ENCODE measurements at regions not wholly inside any gene's neighbourhood (a gene's known extent, or its start where the extent isn't known, plus 50 kb on each side); places are given as distances from the start of the nearest gene placed in this dataset.
"Not testable (repeated sequence)": the region's sequence is repeated elsewhere in the genome, so short reads cannot be mapped to it uniquely, and the experiment has no call there.

DNA sequence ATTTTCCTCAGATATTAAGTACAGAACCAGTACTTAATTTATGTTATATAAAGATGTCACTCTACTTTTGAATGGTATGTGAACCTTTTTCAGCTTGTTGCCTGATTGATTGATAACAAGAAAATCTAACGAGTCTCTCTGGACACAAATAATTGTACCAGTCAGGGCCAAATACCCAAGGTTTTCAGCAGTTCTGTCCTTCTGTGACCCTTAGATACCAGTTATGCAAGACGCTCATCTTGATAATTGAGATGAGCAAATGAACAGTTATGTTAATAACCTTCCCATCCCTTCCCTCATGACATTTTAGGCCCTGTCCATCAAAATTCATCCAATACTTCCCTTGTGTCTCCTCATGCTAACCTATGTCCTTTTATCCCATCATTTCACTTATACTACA, 185.9 kb upstream of the G2E3 start:
- no peak for DNase-seq (ENCODE audit: low read depth)

DNA sequence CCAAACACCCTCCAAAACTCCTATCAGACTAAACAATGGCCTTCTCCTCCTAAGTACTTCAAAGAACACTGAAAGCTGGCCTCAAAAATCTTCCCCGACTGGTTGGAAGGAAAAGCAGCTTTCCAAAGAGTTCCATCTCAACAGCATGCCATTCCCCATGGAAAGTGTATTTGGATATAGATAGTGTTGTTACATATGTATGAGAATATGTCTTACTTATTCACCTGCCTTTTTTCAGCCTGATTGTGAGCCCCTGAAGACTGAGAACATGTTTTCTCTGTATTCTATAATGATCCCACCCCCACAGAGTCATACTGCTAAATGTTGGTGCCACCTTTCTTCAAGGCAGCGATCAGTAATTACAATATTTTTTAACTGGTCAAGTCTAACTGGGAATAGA, 185.4 kb upstream of the G2E3 start:
- no peak for DNase-seq (ENCODE audit: low read depth)

DNA sequence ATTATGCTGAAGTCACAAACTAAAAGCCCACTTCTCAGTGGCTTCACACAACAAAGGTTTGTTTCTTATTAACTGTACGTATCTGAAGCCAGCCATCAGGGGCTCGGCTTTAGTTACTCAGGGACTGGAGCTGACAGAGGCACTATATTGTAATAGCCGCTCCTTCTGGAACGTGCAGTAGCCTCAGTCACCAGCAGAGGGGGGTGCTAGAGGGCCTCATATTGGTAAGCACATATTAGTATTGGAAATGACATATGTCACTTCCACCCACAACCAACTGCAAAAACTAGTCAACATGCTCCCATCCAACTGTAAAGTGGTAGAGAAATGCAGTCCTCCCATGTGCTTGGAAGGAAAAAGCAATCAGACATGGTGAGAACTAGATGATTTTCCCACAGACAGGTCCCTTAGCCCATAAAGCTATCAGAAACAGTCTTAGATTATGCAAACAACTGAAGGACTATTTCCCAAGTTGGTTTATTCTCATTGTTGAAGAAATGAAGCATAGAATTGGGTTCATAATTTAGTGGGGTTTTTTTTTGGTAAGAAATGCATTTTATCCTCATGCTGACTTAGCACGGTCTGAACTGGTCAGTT, 183.6 kb upstream of the G2E3 start:
- DNase-seq (ENCODE audit: low read depth) = peak; percentile 65

DNA sequence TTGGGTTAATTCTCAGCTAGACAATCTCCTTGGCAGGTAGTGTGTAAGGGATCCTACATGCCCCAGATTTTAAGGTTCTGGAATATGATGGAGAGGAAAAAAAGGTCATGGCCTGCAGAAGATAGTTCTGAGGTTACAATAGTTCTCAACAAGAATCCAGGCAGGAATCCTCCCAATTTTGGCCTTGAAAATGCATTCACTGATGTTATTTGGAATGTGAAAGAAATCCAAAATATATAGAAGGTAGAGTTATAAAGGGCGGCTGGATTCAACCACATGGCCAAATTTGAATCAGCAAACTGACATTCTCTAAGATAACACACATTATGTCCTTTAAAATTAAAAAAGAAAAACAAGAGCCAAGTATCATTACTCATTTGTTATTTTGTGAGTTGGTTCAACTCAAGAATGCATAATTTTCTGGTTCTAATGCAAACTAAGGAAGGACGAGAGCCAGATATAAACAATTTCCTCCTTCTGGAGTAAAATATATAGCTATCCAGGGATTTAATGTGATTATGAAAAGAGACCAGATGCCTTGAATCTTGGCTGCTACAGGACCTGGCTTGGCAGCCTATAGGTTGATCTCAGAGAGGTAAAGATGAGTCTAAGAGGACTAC, 177.0 kb upstream of the G2E3 start:
- no peak for DNase-seq (ENCODE audit: low read depth)

DNA sequence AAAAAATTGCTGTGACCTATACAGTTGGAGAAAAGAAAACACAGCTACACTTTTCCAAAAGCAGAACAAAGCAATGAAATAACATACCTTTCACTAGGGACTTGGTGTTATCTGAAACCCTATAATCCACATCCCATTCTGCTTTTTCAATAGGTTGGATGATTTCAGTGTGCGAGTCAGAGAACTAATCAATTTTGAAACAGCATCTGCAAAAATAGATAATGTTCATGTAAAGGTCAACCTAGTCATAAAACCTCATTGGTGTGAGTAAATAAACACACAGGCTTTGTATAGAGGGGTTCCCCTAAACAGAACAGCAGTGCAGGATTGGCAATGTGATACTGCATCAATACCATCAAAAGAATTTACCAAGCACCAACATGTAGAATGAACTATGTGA, 173.0 kb upstream of the G2E3 start:
- DNase-seq (ENCODE audit: low read depth) = no peak

DNA sequence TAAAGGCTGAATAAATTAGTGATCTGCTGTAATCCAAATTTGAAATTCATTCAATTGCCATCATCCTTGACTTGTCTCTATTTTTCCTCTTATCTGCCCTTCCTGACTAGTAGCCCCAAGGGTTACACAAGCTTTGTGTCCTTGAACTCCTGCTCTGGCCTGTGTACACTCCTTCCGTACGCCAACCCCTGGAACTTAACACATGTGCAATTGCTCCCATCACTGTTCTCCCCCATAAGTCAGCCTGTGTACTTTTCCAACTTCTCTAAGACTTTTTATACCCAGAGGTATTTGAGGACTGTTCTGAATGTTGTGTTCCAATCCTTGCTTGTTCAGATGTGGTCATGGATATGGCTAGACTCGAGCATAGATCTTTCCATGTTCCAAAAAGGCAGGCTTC, 171.1 kb upstream of the G2E3 start:
- DNase-seq (ENCODE audit: low read depth) = no peak

DNA sequence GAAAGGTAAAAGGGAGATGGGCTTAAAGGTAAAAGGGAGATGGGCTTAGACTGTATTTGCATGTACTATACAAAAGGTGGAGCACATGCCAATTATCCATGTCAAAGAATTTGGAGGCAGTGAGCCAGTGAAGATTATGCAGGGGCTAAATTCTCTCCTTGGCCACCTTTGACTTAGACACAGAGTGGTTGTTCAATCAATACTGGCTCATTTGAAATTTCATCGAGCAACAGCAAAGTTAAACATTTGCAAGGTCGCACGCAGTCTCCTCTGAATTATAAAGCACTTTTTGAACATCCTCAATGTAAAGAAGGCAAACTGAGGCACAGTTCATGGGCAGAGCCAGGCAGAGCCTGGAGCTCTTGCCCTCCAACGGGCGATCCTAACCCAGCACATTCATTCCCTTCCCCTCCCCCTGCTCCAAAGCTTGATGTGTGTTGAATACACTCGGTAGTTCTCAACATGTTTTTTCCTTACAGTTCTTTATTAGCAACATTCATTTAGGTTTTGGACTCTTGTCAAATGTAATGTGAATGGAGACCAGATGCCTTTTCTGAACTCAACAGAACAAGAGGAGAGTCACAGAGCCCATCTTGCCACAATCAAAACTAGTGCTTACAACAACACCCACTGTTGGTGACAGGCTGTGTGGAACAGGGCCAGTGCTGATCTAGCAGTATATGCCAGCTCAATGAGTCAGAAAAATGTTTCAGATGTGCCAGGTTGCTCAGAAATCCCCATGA, 169.7 kb upstream of the G2E3 start:
- peak; percentile 4 for DNase-seq (ENCODE audit: low read depth)

DNA sequence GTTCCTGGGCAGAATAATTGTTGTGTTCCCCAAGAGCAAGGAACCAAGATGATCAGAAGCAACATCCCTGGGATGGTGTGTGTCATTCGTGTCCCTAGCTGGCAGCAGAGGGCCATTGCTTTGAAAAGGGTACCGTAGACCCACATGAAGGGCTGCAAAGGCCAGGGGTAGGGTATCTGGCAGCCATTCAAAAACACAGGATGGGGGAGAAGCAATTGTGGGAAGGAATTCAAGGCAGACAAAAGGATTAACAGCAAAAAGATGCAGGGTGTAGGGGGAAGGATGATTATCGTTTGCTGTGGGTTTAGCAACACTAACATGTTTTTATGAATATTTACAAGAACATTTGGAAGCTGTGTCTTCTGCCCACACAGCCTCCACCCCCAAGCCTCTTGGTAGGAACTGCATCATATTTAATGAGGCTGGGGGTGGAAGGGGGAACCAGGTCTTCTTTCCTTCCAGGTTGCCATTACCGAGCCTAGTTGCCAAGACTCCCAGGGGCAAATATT, 169.0 kb upstream of the G2E3 start:
- DNase-seq (ENCODE audit: low read depth) = no peak

DNA sequence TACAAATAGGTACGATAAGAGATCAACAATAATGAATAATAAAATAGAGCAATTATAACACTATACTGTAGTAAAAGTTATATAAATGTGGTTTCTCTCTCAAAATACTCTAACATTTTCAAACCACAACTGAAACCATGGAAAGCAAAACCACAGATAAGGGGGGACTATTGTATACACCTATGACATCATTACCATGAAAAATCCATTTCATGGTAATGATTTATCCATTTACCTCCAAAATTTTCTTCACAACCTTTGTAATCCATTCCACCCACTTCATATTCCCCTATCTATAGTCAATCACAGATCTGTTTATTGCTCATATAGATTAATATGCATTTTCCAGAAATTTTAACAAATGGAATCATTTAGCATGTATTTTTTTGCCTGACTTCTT, 163.9 kb upstream of the G2E3 start:
- DNase-seq (ENCODE audit: low read depth) = no peak

DNA sequence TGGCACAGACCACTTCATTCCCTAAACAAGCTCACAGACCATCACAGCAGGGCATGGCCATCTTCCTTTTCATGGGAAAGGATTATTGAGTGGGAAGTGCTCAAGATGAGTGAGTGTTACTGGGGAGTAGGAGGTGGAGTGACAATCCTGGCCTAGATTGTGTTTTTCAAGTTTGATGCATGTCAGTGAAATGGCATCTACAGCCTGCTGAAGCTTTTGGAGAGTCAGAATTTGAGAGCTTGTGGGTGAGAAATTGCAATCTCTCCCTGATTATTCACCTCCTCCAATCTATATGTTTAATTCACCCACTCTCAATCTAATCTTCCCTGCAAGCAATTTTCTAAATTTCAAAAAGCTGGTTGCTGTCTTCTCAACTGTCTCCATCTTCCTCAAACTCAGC, 156.1 kb upstream of the G2E3 start:
- DNase-seq (ENCODE audit: low read depth) = no peak

DNA sequence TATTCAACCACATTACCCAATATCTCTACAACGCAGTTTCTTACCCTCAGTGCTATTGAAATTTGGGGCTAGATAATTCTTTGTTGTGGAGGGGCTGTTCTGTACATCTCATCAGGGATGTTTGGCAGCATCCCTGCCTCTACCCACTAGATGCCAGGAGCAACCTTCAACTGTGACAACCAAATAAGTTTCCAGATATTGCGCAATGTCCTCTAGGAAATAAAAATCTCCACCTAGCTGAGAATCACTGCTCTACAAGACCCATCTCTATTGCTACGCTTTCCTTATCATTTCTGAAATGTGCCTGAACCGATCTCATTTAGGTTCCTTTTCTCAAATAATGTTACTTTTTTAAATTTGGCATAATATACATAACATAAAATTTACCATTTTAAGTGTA, 155.2 kb upstream of the G2E3 start:
- DNase-seq (ENCODE audit: low read depth) = no peak

DNA sequence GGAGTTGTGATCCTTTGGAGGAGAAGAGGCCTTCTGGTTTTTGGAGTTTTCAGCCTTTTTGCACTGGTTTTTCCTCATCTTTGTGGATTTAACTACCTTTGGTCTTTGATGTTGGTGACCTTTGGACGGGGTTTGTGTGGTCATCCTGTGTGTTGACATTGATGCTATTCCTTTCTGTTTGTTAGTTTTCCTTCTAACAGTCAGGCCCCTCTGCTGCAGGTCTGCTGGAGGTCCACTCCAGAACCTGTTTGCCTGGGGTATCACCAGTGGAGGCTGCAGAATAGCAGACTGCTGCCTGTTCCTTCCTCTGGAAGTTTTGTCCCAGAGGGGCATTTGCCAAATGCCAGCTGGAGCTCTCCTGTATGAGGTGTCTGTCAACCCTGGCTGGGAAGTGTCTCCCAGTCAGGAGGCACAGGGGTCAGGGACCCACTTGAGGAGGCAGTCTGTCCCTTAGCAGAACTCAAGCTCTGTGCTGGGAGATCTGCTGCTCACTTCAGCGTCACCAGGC, 149.4 kb upstream of the G2E3 start:
- DNase-seq (ENCODE audit: low read depth) = not testable (repeated sequence)

DNA sequence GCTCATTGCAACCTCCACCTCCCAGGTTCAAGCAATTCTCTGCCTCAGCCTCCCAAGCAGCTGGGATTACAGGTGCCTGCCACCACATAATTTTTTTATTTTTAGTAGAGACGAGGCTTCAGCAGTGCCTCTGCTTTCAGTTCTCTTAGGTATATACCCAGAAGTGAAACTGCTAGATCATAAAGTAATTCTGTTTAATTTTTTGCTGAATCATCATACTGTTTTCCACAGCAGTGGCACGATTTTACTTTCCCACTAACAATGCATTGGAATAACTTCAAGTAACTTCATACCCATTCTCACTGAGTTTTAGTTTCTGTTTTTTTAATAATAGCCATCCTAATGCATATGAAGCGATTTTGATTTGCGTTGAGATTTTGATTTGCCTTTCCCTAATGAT, 148.0 kb upstream of the G2E3 start:
- DNase-seq (ENCODE audit: low read depth) = no peak

DNA sequence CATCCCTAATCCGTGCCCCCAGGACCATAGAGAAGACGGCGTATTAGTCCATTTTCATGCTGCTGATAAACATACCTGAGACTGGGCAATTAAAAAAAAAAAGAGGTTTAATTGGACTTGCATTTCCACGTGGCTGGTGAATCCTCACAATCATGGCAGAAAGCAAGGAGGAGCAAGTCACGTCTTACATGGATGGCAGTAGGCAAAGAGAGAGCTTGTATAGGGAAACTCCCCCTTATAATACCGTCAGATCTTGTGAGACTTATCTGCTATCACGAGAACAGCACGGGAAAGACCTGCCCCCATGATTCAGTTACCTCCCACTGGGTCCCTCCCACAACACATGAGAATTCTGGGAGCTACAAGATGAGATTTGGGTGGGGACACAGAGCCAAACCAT, 145.8 kb upstream of the G2E3 start:
- not testable (repeated sequence) for DNase-seq (ENCODE audit: low read depth)

DNA sequence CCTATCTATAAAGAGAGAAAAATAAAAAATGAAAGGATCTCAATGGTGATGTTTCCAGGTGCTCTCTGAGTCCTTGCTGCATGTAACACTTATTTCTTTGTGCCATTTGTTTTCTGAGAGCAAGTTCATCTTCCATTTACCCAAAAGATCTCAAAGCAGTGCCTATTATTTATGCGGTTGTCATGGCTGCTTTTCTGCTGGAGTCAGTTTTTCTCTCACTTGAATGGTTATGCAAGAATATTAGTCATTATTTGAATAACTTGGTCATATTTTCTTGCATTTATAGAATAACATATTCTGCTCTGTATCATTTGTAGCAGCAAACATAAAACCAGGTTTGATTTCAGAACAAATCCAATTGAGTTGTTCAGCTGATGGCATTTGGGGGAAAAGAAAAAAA, 141.8 kb upstream of the G2E3 start:
- DNase-seq (ENCODE audit: low read depth) = no peak

DNA sequence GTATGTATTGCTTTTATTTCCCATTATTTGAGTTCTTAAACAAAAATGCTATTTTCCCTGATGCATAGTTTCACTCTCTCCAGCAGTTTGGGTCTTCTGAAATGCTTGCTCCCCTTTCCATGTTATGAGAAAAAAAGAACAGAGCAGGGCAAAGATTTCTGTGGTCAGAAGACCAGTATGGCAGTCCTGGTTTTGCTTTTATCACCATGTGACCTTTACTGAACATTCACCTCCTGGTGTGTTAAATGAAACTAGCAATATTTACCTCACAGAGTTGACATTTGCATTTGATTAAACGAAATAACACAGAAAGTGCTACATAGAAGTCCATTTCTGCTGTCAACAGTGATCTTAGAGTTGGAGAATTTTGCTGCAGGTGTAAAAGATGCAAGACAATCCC, 141.0 kb upstream of the G2E3 start:
- DNase-seq (ENCODE audit: low read depth) = no peak

DNA sequence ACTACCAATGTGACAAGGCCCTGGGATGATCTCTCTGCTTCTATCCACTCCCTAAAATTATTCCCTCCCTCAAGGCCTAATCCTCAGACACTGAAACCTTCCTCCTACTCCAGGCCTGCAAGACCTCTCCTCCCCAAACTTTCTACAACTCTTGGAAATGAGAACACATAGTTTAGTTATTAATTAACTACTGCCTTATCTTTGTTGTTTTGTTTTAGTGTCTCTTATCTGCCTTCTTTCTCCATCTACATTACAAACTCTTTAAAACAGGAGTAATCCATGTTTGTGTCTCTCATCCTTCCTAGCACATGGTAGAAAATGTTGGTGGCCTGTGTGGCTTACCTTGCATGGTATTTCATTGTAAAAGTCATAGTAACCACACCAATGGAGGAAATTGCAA, 139.9 kb upstream of the G2E3 start:
- DNase-seq (ENCODE audit: low read depth) = no peak

DNA sequence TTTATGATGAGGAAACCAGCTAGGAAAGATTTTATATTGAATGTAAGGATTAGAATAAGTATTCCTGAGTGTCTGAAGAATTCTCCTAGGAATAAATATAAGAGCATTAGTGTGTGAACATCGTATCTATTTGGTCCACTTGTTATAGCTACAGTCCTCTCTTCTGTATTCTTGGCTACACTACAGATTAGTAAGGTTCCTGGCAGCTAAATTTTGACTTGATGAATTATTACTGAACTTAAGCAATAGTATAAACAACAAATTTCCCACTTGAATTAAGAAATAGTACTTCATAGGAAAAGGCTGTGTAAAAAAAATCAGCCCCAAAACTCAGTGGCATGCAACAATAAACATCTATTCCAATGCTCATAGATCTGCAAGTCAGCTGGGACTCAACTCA, 138.4 kb upstream of the G2E3 start:
- DNase-seq (ENCODE audit: low read depth) = no peak

DNA sequence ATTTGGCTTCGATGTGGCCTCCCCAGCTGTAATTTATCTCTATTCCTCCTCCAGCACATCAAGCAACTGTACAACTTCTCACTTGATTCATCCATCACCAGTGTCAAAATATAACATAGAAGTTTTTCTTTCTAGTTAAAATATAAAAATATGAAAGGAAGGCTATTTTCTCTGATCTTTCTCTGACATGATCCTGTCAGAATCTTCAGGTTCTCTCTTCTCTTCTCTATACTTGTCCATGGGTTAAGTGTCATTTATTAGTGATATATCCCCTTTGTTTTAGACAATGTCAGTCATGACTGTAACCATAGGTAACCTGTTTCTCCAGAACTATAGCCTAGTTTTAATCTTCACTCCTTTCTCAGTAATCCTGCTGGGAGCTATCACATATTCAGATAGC, 132.5 kb upstream of the G2E3 start:
- DNase-seq (ENCODE audit: low read depth) = no peak

DNA sequence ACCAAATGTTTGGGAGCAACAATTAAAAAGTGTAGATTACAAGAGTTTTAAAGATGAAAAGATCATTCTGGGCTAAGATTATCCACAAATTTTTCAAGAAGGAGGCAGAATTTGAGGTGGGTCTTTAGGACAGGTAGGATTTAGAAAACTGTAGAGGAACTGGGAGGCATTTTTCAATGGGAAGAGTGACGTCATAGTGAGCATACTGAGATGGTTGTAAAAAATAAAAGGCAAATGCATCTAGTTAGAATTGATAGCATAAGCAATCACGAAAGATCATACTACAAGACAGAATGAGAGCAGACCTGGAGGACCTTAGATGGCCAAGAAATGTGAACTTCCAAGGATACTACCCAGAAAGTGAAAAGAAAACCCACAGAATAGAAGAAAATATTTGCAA, 131.6 kb upstream of the G2E3 start:
- DNase-seq (ENCODE audit: low read depth) = no peak

DNA sequence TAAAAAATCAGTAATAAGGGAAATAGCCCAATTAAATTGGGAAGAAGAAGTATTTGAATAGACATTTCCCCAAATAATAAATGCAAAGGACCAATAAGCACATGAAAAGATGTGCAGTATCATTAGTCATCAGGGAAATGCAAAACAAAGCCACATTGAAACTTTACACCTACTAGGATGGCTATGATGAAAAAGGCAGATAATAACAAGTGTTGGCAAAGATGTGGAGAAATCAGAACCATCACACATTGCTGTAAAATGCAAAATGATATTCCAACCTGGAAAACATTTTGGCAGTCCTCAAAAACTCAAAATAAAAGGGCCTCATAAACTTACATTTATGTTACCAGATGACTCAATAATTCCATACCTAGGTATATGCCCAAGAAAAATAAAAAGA, 131.1 kb upstream of the G2E3 start:
- no peak for DNase-seq (ENCODE audit: low read depth)

DNA sequence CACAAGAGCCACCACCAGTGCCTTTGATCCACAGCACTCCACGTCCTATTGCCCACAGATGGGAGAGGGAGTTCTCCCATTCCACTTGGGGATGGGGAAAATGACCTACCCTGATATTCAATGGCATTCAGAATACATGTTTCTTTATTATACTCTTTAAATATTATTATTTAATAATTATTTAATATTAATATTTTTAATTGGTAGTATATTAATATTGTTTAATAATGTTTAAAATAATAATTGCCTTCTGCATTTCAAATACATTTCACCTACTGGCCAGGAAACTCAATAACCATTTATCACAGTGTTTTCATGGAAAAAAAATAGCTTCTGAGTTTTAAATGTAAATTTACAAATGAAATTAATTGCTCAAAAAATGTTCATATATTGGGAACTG, 127.4 kb upstream of the G2E3 start:
- no peak for DNase-seq (ENCODE audit: low read depth)

DNA sequence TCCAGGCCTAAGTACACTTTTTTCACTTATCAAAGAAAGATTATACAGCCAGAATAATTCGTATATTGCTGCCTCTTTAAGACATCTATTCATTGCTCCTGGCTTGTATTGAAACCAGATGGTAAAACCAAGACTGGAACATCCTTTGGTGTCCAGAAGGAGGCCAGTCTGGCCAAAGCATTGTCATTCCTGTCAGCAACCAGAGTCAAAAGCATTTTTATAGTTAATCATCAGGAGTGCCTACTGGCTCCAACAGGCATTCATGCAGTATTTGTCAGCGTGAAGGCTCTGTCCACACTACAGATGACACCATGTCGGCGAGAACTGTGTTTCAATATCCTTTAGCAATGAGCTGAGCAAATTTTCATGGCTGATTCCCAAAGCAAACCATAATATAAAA, 118.0 kb upstream of the G2E3 start:
- DNase-seq (ENCODE audit: low read depth) = peak; percentile 7
